ENCODE measurements at regions not wholly inside any gene's neighbourhood (a gene's known extent, or its start where the extent isn't known, plus 50 kb on each side); places are given as distances from the start of the nearest gene placed in this dataset.

DNA sequence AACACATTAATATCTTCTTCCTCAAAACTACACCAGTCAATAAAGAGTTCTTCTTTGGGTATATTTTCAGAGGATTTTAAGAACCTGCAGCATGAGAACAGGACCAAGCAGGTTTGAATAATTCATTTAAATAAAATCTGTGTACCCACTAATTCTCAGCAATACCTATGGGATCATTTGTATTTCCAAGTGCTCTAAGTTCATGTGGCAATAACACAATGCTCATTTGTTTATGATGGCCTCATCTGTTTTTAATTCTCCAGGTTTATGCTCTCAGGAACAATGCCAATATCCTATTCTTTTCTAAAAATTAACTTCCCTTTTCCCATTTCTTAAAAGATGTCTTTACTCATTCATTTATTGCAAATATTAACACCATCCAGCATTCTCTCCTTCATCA is 264.7 kb downstream of the METTL4 start:
- DNase-seq = no peak
- H3K27me3 ChIP-seq (replicated peaks) = no peaks in the 10 kb centered on the region
- H3K36me3 ChIP-seq (replicated peaks) = no peaks in the 10 kb centered on the region
- H3K27ac ChIP-seq = no peak overlapping the region
- in situ Hi-C loops (cut with HindIII; ENCODE audit: low pct_ligation_motif_present, low sequenced_read_pairs) = no loop called here
- no peak overlapping the region for H3K4me3 ChIP-seq (ENCODE audit: low read depth, low read length)
- TF ChIP-seq, protein P1, sequence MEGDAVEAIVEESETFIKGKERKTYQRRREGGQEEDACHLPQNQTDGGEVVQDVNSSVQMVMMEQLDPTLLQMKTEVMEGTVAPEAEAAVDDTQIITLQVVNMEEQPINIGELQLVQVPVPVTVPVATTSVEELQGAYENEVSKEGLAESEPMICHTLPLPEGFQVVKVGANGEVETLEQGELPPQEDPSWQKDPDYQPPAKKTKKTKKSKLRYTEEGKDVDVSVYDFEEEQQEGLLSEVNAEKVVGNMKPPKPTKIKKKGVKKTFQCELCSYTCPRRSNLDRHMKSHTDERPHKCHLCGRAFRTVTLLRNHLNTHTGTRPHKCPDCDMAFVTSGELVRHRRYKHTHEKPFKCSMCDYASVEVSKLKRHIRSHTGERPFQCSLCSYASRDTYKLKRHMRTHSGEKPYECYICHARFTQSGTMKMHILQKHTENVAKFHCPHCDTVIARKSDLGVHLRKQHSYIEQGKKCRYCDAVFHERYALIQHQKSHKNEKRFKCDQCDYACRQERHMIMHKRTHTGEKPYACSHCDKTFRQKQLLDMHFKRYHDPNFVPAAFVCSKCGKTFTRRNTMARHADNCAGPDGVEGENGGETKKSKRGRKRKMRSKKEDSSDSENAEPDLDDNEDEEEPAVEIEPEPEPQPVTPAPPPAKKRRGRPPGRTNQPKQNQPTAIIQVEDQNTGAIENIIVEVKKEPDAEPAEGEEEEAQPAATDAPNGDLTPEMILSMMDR (IDR thresholded peaks at IDR 0.05; ENCODE audit: low read depth, low read length, missing control alignments) = no peak

DNA sequence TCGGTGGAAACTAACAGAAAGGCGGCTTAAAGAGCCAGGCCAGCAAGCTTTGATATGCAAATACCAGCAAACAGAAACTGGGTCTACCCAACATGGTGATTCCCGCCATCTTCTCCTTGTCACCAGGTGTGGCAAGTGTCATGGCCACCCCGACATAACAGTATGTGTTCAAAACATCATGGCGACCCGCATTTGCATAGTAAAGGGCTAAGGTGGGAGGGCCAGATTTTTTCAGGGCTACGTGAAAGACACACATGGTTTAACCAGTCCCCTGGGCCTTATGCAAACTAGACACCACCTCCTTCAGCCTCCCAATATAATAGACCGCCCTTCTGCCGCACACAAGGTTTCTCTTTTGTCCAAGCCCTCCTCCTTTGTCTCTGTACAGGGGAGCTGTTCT is 260.4 kb downstream of the METTL4 start:
- no peak overlapping the region for H3K4me3 ChIP-seq (ENCODE audit: low read depth, low read length)
- TF ChIP-seq, protein P1 (IDR thresholded peaks at IDR 0.05; ENCODE audit: low read depth, low read length, missing control alignments) = no peak
- DNase-seq = no peak
- no peak overlapping the region for H3K27ac ChIP-seq
- in situ Hi-C loops (cut with HindIII; ENCODE audit: low pct_ligation_motif_present, low sequenced_read_pairs) = no loop called here
- no peaks in the 10 kb centered on the region for H3K27me3 ChIP-seq (replicated peaks)
- no peaks in the 10 kb centered on the region for H3K36me3 ChIP-seq (replicated peaks)

DNA sequence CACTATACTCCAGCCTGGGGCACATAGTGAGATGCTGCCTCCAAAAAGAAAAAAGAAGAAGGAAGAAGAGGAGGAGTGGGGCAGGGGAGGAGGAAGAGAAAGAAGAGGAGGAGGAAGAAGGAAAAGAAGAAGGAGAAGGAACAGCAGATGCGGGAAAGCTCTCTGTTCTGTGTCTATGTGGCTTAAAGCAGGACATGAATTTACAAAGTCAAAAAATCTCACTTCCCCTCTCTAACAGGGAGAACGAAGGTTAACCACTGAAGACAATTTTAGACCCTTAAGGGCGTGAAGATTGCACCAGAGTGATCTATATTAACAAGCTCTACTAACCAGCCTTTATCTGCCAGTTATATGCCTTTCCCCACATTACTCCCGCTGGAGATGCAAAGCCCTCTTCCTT is 258.9 kb downstream of the METTL4 start:
- Histone ChIP-seq H3K27me3 (replicated peaks) (no peaks in the 10 kb centered on the region), H3K36me3 (replicated peaks) (no peaks in the 10 kb centered on the region), H3K27ac (no peak overlapping the region), H3K4me3 (ENCODE audit: low read depth, low read length) (no peak overlapping the region)
- no peak for DNase-seq
- in situ Hi-C loops (cut with HindIII; ENCODE audit: low pct_ligation_motif_present, low sequenced_read_pairs) = no loop called here
- TF ChIP-seq, protein P1 (IDR thresholded peaks at IDR 0.05; ENCODE audit: low read depth, low read length, missing control alignments) = no peak

DNA sequence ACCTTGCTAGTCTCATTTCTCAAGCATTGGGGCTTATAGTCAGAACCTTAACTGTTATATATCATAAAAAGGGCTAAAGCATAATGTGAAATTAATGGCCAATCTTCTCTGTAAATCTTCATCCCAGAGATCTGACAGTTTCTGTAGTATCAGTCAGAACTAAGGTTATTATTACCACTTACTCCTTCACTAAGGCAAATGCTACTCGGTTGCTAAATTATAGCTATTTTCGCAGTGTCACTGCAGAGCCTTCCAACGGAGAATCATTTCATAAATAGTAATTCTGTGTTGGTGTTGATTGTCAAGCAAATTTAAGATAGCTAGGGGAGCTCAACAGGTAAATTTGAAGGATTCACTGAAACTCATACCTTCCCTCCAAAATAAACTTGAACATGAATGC is 258.0 kb downstream of the METTL4 start:
- DNase-seq = no peak
- Histone ChIP-seq H3K27ac (no peak overlapping the region), H3K27me3 (replicated peaks) (no peaks in the 10 kb centered on the region), H3K36me3 (replicated peaks) (no peaks in the 10 kb centered on the region), H3K4me3 (ENCODE audit: low read depth, low read length) (no peak overlapping the region)
- in situ Hi-C loops (cut with HindIII; ENCODE audit: low pct_ligation_motif_present, low sequenced_read_pairs) = no loop called here
- TF ChIP-seq, protein P1 (IDR thresholded peaks at IDR 0.05; ENCODE audit: low read depth, low read length, missing control alignments) = no peak

DNA sequence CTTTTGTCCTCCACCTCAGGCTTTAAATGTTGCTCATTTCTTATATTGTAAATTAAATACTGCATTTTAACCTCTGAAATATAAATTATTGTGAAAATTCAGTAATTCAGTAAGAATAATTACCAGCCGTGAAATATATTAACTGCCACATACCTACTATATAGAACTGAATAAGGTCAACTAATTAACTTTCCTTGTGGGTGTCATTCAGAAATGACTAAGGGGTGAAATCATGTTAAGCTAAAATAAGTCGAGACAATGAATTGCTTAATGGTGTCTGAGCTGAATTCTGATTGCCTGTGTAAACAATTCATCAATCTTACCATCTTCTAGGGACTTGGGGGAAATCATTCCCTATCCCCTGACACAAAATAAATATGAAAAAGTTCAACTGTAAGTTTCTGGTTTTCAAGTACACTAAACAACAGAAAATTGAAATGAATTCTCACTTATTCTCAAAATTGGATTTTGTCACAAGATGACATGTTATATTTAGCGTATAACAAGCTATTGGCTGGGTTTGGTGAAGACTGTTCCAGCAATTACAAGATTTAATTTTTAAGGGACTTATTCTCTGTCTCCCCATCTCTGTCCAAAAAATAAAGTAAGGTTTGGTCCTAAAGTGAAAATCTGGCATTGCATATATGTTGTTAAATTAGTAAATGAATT is 255.1 kb downstream of the METTL4 start:
- no peak overlapping the region for H3K27ac ChIP-seq
- no peaks in the 10 kb centered on the region for H3K36me3 ChIP-seq (replicated peaks)
- in situ Hi-C loops (cut with HindIII; ENCODE audit: low pct_ligation_motif_present, low sequenced_read_pairs) = no loop called here
- TF ChIP-seq, protein P1 (IDR thresholded peaks at IDR 0.05; ENCODE audit: low read depth, low read length, missing control alignments) = no peak
- H3K4me3 ChIP-seq (ENCODE audit: low read depth, low read length) = no peak overlapping the region
- DNase-seq = no peak
- H3K27me3 ChIP-seq (replicated peaks) = no peaks in the 10 kb centered on the region
